Fibroblast of villous mesenchyme (primary cell): ENCODE measurements at regions not wholly inside any gene's neighbourhood (a gene's known extent, or its start where the extent isn't known, plus 50 kb on each side); places are given as distances from the start of the nearest gene placed in this dataset.

ENCODE experiments used
- DNase-seq: peaks from one replicate; pipeline ENCODE4 v3.0.0-alpha.2; 2010; ENCODE audit warnings: low read depth
- H3K4me3 ChIP-seq: 2 replicates; pipeline ENCODE4 v1.5.1; 2011; ENCODE audit warnings: low read depth, mild to moderate bottlenecking, low read length
- TF ChIP-seq, protein P1 (sequence below): IDR thresholded peaks from 2 replicates; pipeline ENCODE4 v1.5.1; 2012; ENCODE audit warnings: low read depth, mild to moderate bottlenecking, low read length; ENCODE audit not compliant: insufficient read depth

DNA sequence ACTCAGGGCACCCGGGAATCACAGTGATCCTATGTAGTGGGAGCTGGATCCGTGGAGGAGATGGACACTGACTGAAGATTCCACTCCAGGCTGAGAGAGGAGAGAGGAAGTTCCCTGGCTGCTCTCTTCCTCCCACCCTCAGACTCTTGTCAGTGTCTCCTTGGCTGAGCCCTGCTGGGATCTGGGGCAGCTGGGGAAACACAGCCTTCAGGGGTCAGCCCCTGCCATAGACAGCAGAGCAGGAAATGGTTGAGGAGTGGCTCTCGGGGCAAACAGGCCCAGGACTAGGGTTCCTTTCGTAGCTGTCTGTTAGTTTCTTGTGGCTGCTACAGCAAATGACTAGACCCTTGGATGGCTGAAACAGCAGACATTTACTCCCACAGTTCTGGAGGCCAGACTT, 174.4 kb upstream of the BMPER start:
- no peak overlapping the region for H3K4me3 ChIP-seq
- no peak for DNase-seq
- TF ChIP-seq, protein P1, sequence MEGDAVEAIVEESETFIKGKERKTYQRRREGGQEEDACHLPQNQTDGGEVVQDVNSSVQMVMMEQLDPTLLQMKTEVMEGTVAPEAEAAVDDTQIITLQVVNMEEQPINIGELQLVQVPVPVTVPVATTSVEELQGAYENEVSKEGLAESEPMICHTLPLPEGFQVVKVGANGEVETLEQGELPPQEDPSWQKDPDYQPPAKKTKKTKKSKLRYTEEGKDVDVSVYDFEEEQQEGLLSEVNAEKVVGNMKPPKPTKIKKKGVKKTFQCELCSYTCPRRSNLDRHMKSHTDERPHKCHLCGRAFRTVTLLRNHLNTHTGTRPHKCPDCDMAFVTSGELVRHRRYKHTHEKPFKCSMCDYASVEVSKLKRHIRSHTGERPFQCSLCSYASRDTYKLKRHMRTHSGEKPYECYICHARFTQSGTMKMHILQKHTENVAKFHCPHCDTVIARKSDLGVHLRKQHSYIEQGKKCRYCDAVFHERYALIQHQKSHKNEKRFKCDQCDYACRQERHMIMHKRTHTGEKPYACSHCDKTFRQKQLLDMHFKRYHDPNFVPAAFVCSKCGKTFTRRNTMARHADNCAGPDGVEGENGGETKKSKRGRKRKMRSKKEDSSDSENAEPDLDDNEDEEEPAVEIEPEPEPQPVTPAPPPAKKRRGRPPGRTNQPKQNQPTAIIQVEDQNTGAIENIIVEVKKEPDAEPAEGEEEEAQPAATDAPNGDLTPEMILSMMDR, result no peak

DNA sequence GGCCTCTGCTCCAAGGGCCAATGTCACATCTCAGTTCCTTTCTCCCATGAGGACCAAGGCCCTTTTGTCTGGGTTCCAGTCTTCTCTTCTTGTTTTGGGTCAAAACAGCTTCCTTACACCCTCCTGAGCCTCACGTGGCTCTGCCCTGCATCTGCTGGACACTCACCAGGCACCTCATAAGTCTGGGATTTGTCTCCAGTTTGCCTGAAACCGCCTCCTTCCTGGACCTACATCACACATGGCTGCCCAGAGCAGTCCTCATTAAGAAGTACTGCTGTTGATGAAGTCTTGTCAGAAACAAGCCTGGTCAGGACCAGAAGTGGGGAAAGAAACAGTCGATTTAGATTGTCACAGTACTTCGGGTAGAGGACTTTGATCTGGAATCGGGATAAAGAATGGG, 173.4 kb upstream of the BMPER start:
- DNase-seq, result no peak
- no peak overlapping the region for H3K4me3 ChIP-seq

DNA sequence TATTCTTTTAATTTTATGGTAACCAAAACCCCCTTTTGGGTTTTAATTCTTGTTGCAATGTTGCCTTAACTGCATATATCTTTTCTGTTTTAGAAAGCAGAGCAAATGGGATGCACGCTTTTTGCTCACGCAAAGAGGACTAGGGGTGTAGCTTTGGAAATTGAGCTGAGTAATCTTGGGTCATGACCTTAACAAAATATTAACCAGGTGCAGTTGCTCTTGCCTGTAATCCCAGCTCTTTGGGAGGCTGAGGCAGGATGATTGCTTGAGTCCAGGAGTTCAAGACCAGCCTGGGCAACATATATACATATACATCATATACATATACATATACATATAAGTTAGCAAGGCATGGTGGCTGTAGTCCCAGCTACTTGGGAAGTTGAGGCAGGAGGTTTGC, 172.9 kb upstream of the BMPER start:
- TF ChIP-seq, protein P1, result no peak
- DNase-seq, result no peak
- H3K4me3 ChIP-seq, result no peak overlapping the region

More for the DNA sequence above, 173.4 kb upstream of the BMPER start:
- TF ChIP-seq, protein P1, result no peak

DNA sequence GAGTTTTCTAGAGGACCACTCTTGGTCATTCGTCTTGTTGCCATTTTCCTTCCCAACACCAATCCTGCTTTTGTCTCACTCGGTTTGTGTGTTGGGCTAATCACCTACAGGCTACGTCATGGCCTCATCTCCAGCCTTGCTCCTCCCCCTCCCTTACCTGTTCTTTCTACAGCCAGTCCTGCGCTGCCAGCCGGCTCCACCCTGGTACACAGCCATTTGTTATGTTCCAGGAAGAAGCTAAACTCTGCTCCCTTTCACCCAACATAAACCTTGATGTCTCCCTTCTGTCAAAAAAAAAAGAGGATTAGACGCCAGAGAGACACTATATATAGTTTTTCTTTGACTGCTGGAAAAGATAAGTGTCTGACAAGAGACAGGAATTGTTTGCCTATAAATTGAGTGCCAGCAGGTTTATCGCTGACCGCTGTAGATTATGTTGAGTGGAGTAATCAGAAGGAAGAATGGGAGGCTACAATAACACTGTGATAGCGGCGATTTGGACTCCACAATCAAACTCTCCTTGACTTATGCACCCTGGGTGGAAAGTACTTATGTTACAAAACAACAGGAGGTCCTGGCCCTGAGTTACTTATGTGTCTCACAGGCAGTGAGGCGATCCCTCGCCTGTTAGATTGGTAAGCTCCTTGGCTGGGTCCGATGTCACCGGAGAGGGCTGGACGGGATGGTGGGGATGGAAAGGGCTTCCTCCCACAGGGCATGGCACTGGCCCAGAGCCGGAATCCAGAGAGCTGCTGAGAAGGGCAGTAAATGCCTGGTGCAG, 171.3 kb upstream of the BMPER start:
- DNase-seq, result no peak
- TF ChIP-seq, protein P1, result no peak

DNA sequence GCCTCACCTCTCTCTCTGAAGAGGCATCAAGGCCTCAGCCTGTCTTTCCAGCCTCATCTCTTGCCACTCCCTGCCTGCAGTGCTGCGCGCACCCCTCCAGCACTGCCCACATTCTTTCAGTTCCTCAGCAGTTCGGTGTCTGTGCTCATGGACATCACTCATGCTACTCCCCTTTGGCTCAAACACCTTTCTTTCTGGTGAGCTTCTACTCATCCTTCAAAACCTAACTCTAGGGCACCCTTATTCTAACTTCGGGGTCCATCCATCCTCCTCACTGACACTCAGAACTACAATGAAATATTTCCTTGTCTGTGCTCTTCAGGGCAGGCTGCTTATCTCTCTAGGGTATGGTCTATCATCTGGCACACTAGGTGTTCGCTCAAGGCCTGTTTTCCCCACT, 169.9 kb upstream of the BMPER start:
- H3K4me3 ChIP-seq, result no peak overlapping the region
- DNase-seq, result no peak
- TF ChIP-seq, protein P1, result no peak

More for the DNA sequence above, 171.3 kb upstream of the BMPER start:
- H3K4me3 ChIP-seq, result no peak overlapping the region

DNA sequence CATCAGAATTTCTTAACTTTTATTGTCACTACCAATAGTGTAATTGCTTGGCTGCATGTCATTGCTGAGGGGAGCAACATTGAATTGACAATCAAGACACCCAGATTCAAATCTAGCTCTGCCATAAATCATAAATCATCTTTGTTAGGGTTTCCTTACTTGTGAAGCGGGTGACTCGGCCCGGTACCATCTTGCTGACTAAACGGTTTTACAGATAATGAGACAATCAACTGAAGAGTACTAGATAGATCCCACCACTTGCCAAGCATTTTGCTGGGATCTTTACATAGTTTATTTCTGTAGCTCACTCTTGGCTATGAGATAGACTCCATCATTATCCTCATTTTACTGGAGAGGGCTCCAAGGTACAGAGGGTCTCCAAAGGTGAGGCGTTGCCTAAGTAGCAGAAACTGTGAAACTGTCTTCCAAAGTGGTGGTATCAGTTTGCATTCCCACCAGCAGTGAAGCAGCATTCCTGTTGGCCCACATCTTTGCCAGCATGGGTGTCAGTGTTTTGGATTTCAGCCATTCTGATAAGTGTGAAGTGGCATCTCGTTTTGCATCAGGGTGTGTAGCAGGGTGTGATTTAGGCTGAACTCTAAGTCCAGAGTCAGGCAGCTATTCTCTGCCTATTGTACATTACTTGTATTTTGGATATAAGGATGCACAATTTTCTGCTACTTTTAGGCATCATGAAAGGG, 168.7 kb upstream of the BMPER start:
- DNase-seq, result no peak
- TF ChIP-seq, protein P1, result no peak
- H3K4me3 ChIP-seq, result no peak overlapping the region
